Stimulated activated naive CD4-positive, alpha-beta T cell (primary cell): ENCODE measurements at regions not wholly inside any gene's neighbourhood (a gene's known extent, or its start where the extent isn't known, plus 50 kb on each side); places are given as distances from the start of the nearest gene placed in this dataset.

Experiments
- DNase-seq, 6 experiments: peaks; one replicate each; lab custom pipeline; 2025; lab: John Stamatoyannopoulos, UW

- DNase-seq = peak in 3 of 6 experiments; percentile 11 to 47 (median 25)
These were observed 916.0 kb downstream of the BRD1 start for GRCh38 chr22:48911647-48912046.

GRCh38 chr22:48911067-48911466 lies 916.6 kb downstream of the BRD1 start:
- peak in 2 of 6 experiments; percentile 25 to 33 for DNase-seq

GRCh38 chr22:48908547-48908946 lies 919.1 kb downstream of the BRD1 start:
- DNase-seq = no peak

GRCh38 chr22:48907591-48907990 lies 920.1 kb downstream of the BRD1 start:
- DNase-seq = no peak

GRCh38 chr22:48906216-48906835 lies 921.3 kb downstream of the BRD1 start:
- DNase-seq = no peak

GRCh38 chr22:48905206-48905975 lies 922.3 kb downstream of the BRD1 start:
- DNase-seq = no peak

GRCh38 chr22:48902983-48903650 lies 924.6 kb downstream of the BRD1 start:
- DNase-seq = no peak

GRCh38 chr22:48902001-48902869 lies 925.4 kb downstream of the BRD1 start:
- DNase-seq = no peak

GRCh38 chr22:48901324-48901723 lies 926.3 kb downstream of the BRD1 start:
- no peak for DNase-seq

- DNase-seq = no peak
These were observed 927.0 kb downstream of the BRD1 start for GRCh38 chr22:48900626-48901025.

- DNase-seq = no peak
These were observed 927.4 kb downstream of the BRD1 start for GRCh38 chr22:48900327-48900597.

- no peak for DNase-seq
These were observed 927.9 kb downstream of the BRD1 start for GRCh38 chr22:48899523-48900326.

- DNase-seq = no peak
These were observed 929.0 kb downstream of the BRD1 start for GRCh38 chr22:48898524-48899250.

GRCh38 chr22:48897645-48898370 lies 929.9 kb downstream of the BRD1 start:
- no peak for DNase-seq

GRCh38 chr22:48896766-48897644 lies 930.7 kb downstream of the BRD1 start:
- no peak for DNase-seq

GRCh38 chr22:48895831-48896765 lies 931.6 kb downstream of the BRD1 start:
- DNase-seq = no peak

GRCh38 chr22:48895336-48895735 lies 932.3 kb downstream of the BRD1 start:
- no peak for DNase-seq

- DNase-seq = no peak
These were observed 932.8 kb downstream of the BRD1 start for GRCh38 chr22:48894804-48895250.
